ENCODE measurements at regions not wholly inside any gene's neighbourhood (a gene's known extent, or its start where the extent isn't known, plus 50 kb on each side); places are given as distances from the start of the nearest gene placed in this dataset.

GRCh38 chr4:31169846-31170245 is 449.7 kb downstream of the PCDH7 start:
- Histone ChIP-seq H4K20me1 (ENCODE audit: insufficient read depth) (no peaks in the 10 kb centered on the region), H3K27me3 (ENCODE audit: insufficient read depth, low read length) (no peaks in the 10 kb centered on the region), H3K36me3 (ENCODE audit: control insufficient read depth in 1 of 2, insufficient read depth in 2 of 2, low read length in 2 of 2) (no peaks in the 10 kb centered on the region), H3K9me3 (ENCODE audit: control insufficient read depth in 1 of 2, insufficient read depth in 1 of 2, low read depth in 1 of 2, low read length in 2 of 2) (no peaks in the 10 kb centered on the region), H3K27ac (ENCODE audit: low read depth, low read length) (no peak overlapping the region), H2AFZ (ENCODE audit: low read depth, low read length, poor library complexity, severe bottlenecking) (peak overlapping the region; percentile 60), H3K9me2 (ENCODE audit: insufficient read depth) (no peaks in the 10 kb centered on the region), H3K79me2 (ENCODE audit: insufficient read depth, low read length) (no peaks in the 10 kb centered on the region), H3K9ac (ENCODE audit: low read length) (no peak overlapping the region), H3K4me3 (replicated peaks in 1 of 2; ENCODE audit: low read depth in 1 of 2, low read length in 2 of 2) (no peak overlapping the region), H3K4me1 (ENCODE audit: control insufficient read depth in 1 of 2, insufficient read depth in 2 of 2, low read length in 2 of 2) (no peaks in the 10 kb centered on the region), H3K4me2 (ENCODE audit: low read length) (no peak overlapping the region)
- POLR2A ChIA-PET, result interaction anchor here (0.8 kb wide), 1 partner anchor 10 kb away, joined by 3 read pairs; no protein-coding TSS in a partner anchor
- CTCF ChIA-PET, result no interaction called here
- ATAC-seq (no peak), DNase-seq (ENCODE audit: low read depth, low spot score) (no peak)
- no TSS peak for BruUV-seq (replicated peaks)
- RAD21 ChIA-PET (ENCODE audit: low non-redundant PET in 1 of 2, low total read pairs in 2 of 2, uncharacterized antibody in 2 of 2, unreplicated experiment in 2 of 2), result no interaction called here
- TF ChIP-seq SIN3A (IDR thresholded peaks at IDR 0.05; ENCODE audit: low read depth) (no peak), ATF3 (IDR thresholded peaks at IDR 0.05) (no peak), ELF1 (IDR thresholded peaks at IDR 0.05; ENCODE audit: borderline replicate concordance, low read depth) (no peak), POLR2A (IDR thresholded peaks at IDR 0.05; ENCODE audit: borderline replicate concordance, extremely low read depth, insufficient read depth, insufficient read length) (no peak)
- intact Hi-C loops (cut with micrococcal nuclease), result no loop called here

- CTCF ChIA-PET, result no interaction called here
- no TSS peak for BruUV-seq (replicated peaks)
- intact Hi-C loops (cut with micrococcal nuclease), result no loop called here
Measured at GRCh38 chr4:31171362-31171761, 451.2 kb downstream of the PCDH7 start.

More at GRCh38 chr4:31171362-31171761, 451.2 kb downstream of the PCDH7 start:
- DNase-seq (ENCODE audit: low read depth, low spot score) (no peak), ATAC-seq (no peak)
- H3K36me3 ChIP-seq (ENCODE audit: control insufficient read depth in 1 of 2, insufficient read depth in 2 of 2, low read length in 2 of 2), result no peaks in the 10 kb centered on the region
- no peaks in the 10 kb centered on the region for H3K79me2 ChIP-seq (ENCODE audit: insufficient read depth, low read length)
- TF ChIP-seq CEBPB (IDR thresholded peaks at IDR 0.05; ENCODE audit: low read depth) (no peak), TCF7L2 (IDR thresholded peaks at IDR 0.05; ENCODE audit: borderline replicate concordance, extremely low read depth, insufficient read depth, insufficient read length) (no peak), FOSL1 (IDR thresholded peaks at IDR 0.05; ENCODE audit: low read depth) (no peak), ZNF274 (IDR thresholded peaks at IDR 0.05; ENCODE audit: low read depth, low read length) (no peak), EZH2phosphoT487 (IDR thresholded peaks at IDR 0.05; ENCODE audit: borderline replicate concordance) (no peak), REST (IDR thresholded peaks at IDR 0.05; ENCODE audit: low read depth) (no peak), POLR2A (IDR thresholded peaks at IDR 0.05; ENCODE audit: borderline replicate concordance, extremely low read depth, insufficient read depth, insufficient read length) (no peak), POLR2AphosphoS5 (IDR thresholded peaks at IDR 0.05; ENCODE audit: low read depth, low read length) (no peak), SIN3A (IDR thresholded peaks at IDR 0.05; ENCODE audit: low read depth) (no peak), ATF3 (IDR thresholded peaks at IDR 0.05) (no peak), RAD21 (IDR thresholded peaks at IDR 0.05; ENCODE audit: low read depth) (no peak)
- no peaks in the 10 kb centered on the region for H3K9me2 ChIP-seq (ENCODE audit: insufficient read depth)
- H3K4me2 ChIP-seq (ENCODE audit: low read length), result no peak overlapping the region
- H3K9me3 ChIP-seq (ENCODE audit: control insufficient read depth in 1 of 2, insufficient read depth in 1 of 2, low read depth in 1 of 2, low read length in 2 of 2), result no peaks in the 10 kb centered on the region
- H3K9ac ChIP-seq (ENCODE audit: low read length), result no peak overlapping the region
- H2AFZ ChIP-seq (ENCODE audit: low read depth, low read length, poor library complexity, severe bottlenecking), result no peak overlapping the region
- H3K4me3 ChIP-seq (replicated peaks in 1 of 2; ENCODE audit: low read depth in 1 of 2, low read length in 2 of 2), result no peak overlapping the region
- H3K27me3 ChIP-seq (ENCODE audit: insufficient read depth, low read length), result no peaks in the 10 kb centered on the region
- H3K27ac ChIP-seq (ENCODE audit: low read depth, low read length), result no peak overlapping the region
- RAD21 ChIA-PET (ENCODE audit: low non-redundant PET in 1 of 2, low total read pairs in 2 of 2, uncharacterized antibody in 2 of 2, unreplicated experiment in 2 of 2), result no interaction called here
- no peaks in the 10 kb centered on the region for H4K20me1 ChIP-seq (ENCODE audit: insufficient read depth)
- no peaks in the 10 kb centered on the region for H3K4me1 ChIP-seq (ENCODE audit: control insufficient read depth in 1 of 2, insufficient read depth in 2 of 2, low read length in 2 of 2)
- POLR2A ChIA-PET, result no interaction called here

Measured in HCT116 (cell line).